ENCODE measurements at regions not wholly inside any gene's neighbourhood (a gene's known extent, or its start where the extent isn't known, plus 50 kb on each side); places are given as distances from the start of the nearest gene placed in this dataset.

DNA sequence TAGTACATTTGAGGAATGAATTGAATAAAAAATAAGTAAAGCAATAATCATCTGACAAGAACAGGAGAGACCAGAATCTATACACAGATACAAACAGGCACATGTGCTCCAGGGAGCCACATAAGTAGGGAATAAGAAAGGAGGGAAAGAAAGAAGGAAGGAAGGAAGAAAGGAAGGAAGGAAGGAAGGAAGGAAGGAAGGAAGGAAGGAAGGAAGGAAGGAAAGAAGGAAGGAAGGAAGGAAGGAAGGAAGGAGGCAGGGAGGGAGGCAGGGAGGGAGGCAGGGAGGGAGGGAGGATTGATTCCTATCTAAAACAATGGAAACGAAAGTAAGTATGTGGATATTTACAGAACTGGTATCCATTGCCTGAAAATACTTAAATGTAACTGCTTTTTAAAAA, 475.8 kb downstream of the NLGN4X start:
- no peak for TF ChIP-seq CTCF (IDR thresholded peaks at IDR 0.05)
- TF ChIP-seq POLR2A (IDR thresholded peaks at IDR 0.05), result no peak

Data from Peyer's patch (tissue), 4 donors.